ENCODE measurements at regions not wholly inside any gene's neighbourhood (a gene's known extent, or its start where the extent isn't known, plus 50 kb on each side); places are given as distances from the start of the nearest gene placed in this dataset.

- peak overlapping the region; percentile 5 for H3K4me3 Mint-ChIP-seq (ENCODE audit: low read depth, unreplicated experiment)
- H3K27ac Mint-ChIP-seq (ENCODE audit: unreplicated experiment), result peak overlapping the region; percentile 72
- no peaks in the 10 kb centered on the region for H3K9me3 Mint-ChIP-seq (ENCODE audit: low read depth, unreplicated experiment)
- H3K27me3 Mint-ChIP-seq (ENCODE audit: unreplicated experiment), result no peaks in the 10 kb centered on the region
- no peak for TF ChIP-seq CTCF (IDR thresholded peaks at IDR 0.05; ENCODE audit: unreplicated experiment)
- H3K36me3 Mint-ChIP-seq (ENCODE audit: insufficient read depth, unreplicated experiment), result no peaks in the 10 kb centered on the region
- BruUV-seq (replicated peaks), result no TSS peak
- no peak for DNase-seq
- H3K4me1 Mint-ChIP-seq (ENCODE audit: low read depth, unreplicated experiment), result peaks cover 26% of the 10 kb centered on the region
- CTCF ChIA-PET, result no interaction called here
- intact Hi-C loops (cut with micrococcal nuclease; ENCODE audit: unreplicated experiment), result no loop called here
Observed at GRCh38 chr20:19860737-19861136, 102.7 kb downstream of the RIN2 start.

DNA sequence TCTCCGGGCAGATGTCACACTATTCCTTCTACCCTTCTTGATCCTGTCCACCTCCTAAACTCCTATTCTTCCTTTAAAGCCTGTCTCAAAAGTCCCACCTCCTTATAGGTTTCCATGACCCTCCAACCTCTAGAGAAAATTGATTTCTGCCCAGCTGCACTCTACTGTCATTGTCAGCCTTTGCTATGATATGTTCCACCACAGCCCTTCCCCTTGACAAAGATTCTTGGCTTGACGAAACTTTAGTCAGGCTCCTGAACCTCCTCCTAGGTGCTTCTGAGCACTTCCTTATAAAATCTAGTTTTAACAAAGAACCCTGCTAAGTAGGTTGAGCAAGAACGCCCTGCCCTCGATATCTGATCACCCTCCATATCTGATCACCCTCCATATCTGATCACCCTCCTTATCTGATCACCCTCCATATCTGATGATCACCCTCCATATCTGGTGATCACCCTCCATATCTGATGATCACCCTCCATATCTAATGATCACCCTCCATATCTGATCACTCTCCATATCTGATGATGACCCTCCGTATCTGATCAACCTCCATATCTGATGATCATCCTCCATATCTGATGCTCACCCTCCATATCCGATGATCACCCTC, 103.2 kb downstream of the RIN2 start:
- Mint-ChIP-seq H3K4me3 (ENCODE audit: low read depth, unreplicated experiment) (peak overlapping the region; percentile 5), H3K27ac (ENCODE audit: unreplicated experiment) (peak overlapping the region; percentile 72), H3K9me3 (ENCODE audit: low read depth, unreplicated experiment) (no peaks in the 10 kb centered on the region), H3K36me3 (ENCODE audit: insufficient read depth, unreplicated experiment) (no peaks in the 10 kb centered on the region), H3K4me1 (ENCODE audit: low read depth, unreplicated experiment) (peaks cover 26% of the 10 kb centered on the region), H3K27me3 (ENCODE audit: unreplicated experiment) (no peaks in the 10 kb centered on the region)
- intact Hi-C loops (cut with micrococcal nuclease; ENCODE audit: unreplicated experiment), result no loop called here
- CTCF ChIA-PET, result no interaction called here
- no peak for TF ChIP-seq CTCF (IDR thresholded peaks at IDR 0.05; ENCODE audit: unreplicated experiment)
- no peak for DNase-seq
- no TSS peak for BruUV-seq (replicated peaks)

DNA sequence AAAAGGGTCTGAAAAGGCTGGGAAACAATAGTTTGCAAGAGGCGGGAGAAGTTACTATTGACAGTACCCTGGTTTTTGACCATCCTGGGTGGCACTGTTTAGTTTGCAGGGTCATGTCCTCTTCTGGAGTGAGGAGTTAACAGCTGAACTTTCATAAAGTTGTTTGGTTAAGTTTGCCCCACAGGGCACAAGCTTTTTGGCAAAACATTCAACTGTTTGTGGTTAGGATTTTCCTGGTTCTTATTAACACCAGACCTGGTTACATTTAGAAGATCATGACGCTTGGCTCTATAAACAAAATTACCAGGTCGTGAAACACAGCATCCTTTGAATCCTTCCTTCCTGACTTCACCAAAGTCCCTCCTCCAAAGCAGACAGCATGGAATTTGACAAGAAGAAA, 106.1 kb downstream of the RIN2 start:
- Mint-ChIP-seq H3K4me1 (ENCODE audit: low read depth, unreplicated experiment) (peaks cover 26% of the 10 kb centered on the region), H3K4me3 (ENCODE audit: low read depth, unreplicated experiment) (no peak overlapping the region), H3K27ac (ENCODE audit: unreplicated experiment) (no peak overlapping the region), H3K36me3 (ENCODE audit: insufficient read depth, unreplicated experiment) (no peaks in the 10 kb centered on the region), H3K27me3 (ENCODE audit: unreplicated experiment) (no peaks in the 10 kb centered on the region), H3K9me3 (ENCODE audit: low read depth, unreplicated experiment) (no peaks in the 10 kb centered on the region)
- no TSS peak for BruUV-seq (replicated peaks)
- no peak for TF ChIP-seq CTCF (IDR thresholded peaks at IDR 0.05; ENCODE audit: unreplicated experiment)
- DNase-seq, result no peak
- intact Hi-C loops (cut with micrococcal nuclease; ENCODE audit: unreplicated experiment), result no loop called here
- CTCF ChIA-PET, result no interaction called here

DNA sequence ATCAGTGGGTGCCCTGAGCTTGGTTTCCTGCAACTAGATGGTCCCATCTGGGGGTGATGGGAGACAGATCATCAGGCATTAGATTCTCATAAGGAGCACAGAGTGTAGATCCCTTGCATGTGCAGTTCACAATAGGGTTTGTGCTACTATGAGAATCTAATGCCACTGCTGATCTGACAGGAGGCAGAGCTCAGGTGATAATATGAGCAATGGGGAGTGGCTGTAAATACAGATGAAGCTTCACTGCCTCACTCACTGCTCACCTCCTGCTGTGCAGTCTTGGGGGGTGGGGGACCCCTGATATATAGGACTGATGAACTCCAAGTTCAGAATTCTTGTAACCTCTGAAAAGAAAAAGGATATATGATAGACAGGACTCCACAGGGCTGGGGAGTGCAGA, 108.0 kb downstream of the RIN2 start:
- no peaks in the 10 kb centered on the region for H3K36me3 Mint-ChIP-seq (ENCODE audit: insufficient read depth, unreplicated experiment)
- H3K4me3 Mint-ChIP-seq (ENCODE audit: low read depth, unreplicated experiment), result no peak overlapping the region
- no peaks in the 10 kb centered on the region for H3K9me3 Mint-ChIP-seq (ENCODE audit: low read depth, unreplicated experiment)
- no peak overlapping the region for H3K27ac Mint-ChIP-seq (ENCODE audit: unreplicated experiment)
- H3K4me1 Mint-ChIP-seq (ENCODE audit: low read depth, unreplicated experiment), result peaks cover 17% of the 10 kb centered on the region
- DNase-seq, result no peak
- CTCF ChIA-PET, result no interaction called here
- no TSS peak for BruUV-seq (replicated peaks)
- intact Hi-C loops (cut with micrococcal nuclease; ENCODE audit: unreplicated experiment), result no loop called here
- no peak for TF ChIP-seq CTCF (IDR thresholded peaks at IDR 0.05; ENCODE audit: unreplicated experiment)
- H3K27me3 Mint-ChIP-seq (ENCODE audit: unreplicated experiment), result no peaks in the 10 kb centered on the region
